D721Med (cell line): ENCODE measurements at regions not wholly inside any gene's neighbourhood (a gene's known extent, or its start where the extent isn't known, plus 50 kb on each side); places are given as distances from the start of the nearest gene placed in this dataset.

Experiments used
- DNase-seq: peaks from one replicate; pipeline ENCODE4 v3.0.0; 2011; ENCODE audit warnings: low spot score; ENCODE audit not compliant: insufficient read length
- FAIRE-seq: peaks from 2 replicates; lab custom pipeline; 2011; peaks lifted over from hg19 to GRCh38; lab: Jason Lieb, UNC
- CTCF ChIP-seq: IDR thresholded peaks from 2 replicates; pipeline ENCODE4 v1.5.1; 2012; ENCODE audit warnings: mild to moderate bottlenecking, control low read depth; ENCODE audit not compliant: insufficient read depth; ENCODE audit errors: missing control alignments

DNA sequence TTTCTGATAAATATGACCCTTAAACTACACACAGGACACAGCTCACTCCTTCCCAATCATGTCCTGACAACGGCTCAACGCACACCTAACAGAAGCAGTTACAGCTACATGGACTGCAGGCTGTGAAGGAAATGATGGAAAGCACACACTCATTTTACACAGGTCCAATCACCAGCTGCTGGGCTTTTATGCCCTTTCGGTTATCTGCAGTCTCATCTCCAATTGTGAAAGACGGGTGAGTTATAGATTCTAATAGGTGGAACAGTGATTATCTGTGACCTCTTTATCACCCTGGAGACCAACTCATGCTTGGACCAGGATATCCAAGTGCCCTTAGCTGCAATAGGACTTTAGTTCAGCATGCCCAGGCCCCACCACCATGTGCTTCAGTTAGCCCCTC is 110.4 kb upstream of the CREB1 start:
- no peak for FAIRE-seq
- DNase-seq, result no peak
- TF ChIP-seq CTCF, result no peak

DNA sequence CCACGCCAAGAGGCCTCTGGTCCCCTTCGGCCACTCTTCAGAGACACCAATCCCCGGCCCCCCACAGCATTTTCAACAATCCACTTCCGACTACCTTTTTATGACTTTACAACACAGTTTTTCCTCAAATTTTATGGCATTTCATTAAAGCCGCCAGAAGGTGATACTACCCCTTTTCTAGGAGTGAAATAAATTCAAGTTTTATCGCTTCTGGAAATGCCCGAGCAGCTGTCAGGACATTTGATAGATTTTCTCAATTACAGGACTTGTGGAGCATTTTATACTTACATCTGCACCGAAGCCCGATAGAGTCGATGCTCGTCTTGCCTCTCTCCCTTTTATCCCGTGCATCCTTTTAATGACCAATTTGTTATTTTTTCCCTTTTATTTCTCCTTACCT is 108.1 kb upstream of the CREB1 start:
- FAIRE-seq, result no peak
- TF ChIP-seq CTCF, result no peak
- no peak for DNase-seq

GRCh38 chr2:207422380-207422779 is 107.4 kb upstream of the CREB1 start:
- no peak for DNase-seq
- TF ChIP-seq CTCF, result no peak
- FAIRE-seq, result no peak

GRCh38 chr2:207423886-207424285 is 105.9 kb upstream of the CREB1 start:
- no peak for TF ChIP-seq CTCF
- DNase-seq, result no peak
- FAIRE-seq, result no peak

GRCh38 chr2:207427986-207428385 is 101.8 kb upstream of the CREB1 start:
- TF ChIP-seq CTCF, result no peak
- DNase-seq (no peak), FAIRE-seq (no peak)

- DNase-seq (no peak), FAIRE-seq (no peak)
- TF ChIP-seq CTCF, result no peak
Observed at GRCh38 chr2:207428573-207428972, 101.2 kb upstream of the CREB1 start.

GRCh38 chr2:207432453-207432852 is 97.3 kb upstream of the CREB1 start:
- TF ChIP-seq CTCF, result no peak
- DNase-seq (no peak), FAIRE-seq (no peak)
